HG03103 (cell line): ENCODE measurements at regions not wholly inside any gene's neighbourhood (a gene's known extent, or its start where the extent isn't known, plus 50 kb on each side); places are given as distances from the start of the nearest gene placed in this dataset.

ENCODE experiments used
- ATAC-seq: cut with Tn5 transposase; IDR thresholded peaks from one replicate; pipeline ENCODE4 v1.9.1; 2021; ENCODE audit warnings: low read depth; ENCODE audit not compliant: unreplicated experiment

DNA sequence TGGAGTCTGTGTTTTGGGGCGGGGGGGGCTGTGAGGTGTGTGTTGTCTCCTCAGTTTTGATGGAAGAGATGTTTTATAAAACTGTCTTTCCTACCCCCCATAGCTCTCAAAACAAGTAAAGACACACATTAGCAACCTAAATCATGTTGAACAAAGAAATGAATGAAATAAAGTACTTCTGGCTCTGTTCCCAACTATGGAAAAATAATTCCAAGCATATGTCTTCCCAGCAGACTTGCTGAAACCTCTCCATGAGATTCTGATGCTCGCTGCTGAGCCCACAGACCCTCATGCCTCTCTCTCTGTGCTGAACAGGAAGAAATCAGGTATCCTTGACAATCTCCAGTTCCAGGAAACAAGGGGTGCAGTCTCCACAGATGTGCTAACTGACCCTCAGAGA is 226.7 kb upstream of the KLHL29 start:
- no peak for ATAC-seq

DNA sequence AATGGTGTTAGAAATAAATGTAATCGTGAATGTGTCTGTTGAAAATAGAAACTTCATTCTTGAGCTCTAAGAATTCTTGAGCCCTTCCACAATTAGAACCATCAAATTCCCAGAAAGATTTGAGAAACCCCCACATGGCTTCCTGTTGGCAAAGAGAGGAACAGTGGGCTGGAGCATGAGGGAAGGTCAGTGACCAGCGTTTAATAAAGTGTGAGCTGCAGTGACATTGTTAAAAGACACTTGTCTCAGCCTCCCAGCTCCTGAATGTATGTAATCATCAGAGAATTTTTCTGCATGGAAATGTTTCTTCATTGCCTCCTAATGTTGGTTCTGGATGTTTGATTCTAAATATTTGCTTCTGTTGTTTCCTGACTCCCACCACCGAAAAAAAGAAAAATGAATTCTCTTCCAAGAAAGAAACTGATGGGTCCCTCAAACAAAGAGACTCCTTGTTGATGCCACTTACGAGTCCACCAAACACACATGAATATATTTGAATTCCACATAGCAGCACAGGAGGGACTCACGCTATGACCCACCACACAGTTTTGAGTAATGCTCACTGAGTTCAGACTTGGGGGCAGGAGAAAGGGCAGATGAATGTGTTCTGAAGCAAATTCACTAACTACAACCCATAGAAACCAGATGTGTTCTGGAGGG is 225.1 kb upstream of the KLHL29 start:
- no peak for ATAC-seq

DNA sequence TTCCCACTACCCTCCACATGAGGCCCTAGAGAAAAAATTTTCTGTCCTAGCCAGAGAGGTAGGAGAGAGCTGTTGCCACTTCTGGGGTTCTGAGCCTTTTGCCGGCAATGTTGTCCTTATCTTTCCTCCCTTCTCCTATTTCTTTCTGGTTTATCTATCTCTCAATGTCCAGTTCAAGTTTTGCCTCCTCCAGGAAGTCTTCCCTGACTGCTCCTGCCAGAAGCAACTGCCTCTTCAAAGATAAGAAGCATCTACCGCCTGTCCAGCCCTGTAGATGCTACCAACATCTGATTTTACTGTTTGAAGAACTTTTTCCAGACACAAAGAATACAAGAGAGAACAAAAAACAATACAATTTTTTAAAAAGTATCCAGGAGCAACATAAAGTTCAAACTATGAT is 220.8 kb upstream of the KLHL29 start:
- ATAC-seq, result no peak

DNA sequence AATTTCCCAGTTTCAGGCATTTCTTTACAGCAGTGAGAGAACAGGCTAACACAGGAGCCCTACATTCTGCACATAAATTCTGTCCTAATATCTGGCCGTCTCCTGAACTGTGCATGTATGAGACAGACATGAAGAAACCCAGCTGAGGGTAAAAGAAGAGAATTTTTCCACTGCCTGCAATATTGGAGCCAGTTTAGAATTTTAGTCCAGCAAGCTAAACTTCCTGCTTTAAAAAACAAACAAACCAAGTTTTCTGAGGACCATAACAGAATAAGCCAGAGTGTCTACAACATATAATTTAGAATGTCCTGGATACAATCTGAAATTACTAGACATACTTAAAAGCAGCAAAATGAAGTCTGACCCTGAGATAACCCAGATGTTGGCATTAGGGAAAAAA is 215.1 kb upstream of the KLHL29 start:
- no peak for ATAC-seq

DNA sequence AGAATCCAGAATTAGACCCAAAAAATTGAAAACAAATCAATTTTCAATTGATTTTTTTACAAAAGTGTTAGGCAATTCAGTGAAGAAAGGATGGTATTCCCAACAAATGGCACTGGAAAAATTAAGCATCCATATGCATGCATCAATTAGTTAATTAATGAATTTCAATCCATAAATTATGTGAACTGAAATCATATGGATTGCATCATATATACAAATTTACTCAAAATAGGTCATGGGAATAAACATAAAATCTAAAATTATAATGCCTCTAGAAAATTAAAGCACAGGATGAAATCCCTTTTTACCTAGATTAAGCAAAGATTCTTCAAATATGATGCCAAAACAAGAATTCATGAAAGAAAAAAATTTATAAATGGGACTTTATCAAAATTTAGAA is 213.9 kb upstream of the KLHL29 start:
- no peak for ATAC-seq

DNA sequence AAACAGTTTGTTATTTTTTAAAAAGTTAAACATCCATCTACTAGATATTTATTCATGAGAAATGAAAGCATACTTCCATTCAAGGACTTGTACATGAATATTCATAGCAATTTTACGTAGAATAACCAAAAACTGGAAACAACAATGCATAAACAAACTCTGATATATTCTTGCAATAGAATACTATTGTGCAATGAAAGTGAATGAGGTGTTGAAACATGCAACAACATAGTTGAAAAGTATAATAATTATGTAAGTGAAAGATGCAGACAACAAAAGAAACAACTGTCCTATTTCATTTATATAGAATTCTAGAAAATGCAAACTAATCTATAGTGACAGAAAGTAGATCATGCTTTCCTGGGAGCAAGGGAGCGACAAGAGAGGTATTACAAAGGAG is 206.6 kb upstream of the KLHL29 start:
- ATAC-seq, result no peak

DNA sequence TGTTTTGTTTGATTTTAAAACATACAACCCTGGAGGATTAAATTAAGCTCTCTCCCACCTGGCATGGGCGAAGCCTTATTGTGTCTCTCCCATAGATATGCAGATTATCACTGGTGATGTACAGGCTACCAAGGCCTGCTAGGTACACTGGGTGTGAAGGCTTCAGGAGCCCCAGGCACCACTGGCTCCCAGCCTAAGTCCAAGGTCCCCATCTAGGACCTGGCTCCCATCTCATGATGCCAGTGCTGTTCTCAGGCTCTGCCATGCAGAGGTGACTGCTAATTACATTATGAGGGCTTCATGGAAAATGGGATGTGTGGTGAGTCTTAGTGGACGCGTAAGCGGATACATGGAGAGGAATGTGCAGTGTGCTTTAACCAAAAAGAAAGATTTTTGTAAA is 201.2 kb upstream of the KLHL29 start:
- ATAC-seq, result no peak

DNA sequence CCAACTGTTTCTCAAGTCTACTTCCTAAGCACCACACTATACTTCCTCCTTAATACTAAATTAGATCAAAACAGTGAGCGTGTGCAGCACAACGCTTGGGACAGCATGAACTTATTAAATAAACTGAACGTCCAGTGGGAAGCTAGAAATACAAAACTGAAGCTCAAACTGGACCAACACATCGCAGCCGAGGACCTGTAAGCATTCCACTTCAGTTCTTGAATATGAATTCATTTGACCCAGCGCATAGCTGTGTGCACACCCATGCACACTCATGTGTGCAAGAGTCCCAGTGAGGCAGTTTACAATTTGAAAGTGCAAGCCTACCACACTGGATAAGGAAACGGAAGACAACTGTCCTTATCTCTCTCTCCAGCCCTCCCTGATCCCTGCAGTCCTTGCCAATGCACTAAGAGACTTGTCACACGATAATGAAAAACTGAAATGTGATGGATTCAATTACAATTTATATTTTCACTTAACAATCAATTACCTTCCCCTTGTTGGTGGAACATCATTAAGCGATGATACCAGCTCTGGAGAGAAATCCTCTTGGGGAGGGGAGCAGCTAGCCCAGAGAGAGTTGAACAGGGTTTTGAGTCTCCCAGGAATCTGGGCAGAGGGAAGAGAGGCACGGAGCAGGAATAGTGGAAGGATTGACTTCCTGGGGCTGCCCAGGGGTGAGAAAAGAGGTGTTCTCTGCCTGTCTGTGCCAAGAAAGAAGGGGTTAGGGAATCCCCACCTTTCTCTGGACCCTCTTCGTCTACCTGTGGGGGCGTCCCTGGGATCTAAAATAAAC is 186.5 kb upstream of the KLHL29 start:
- ATAC-seq, result no peak

DNA sequence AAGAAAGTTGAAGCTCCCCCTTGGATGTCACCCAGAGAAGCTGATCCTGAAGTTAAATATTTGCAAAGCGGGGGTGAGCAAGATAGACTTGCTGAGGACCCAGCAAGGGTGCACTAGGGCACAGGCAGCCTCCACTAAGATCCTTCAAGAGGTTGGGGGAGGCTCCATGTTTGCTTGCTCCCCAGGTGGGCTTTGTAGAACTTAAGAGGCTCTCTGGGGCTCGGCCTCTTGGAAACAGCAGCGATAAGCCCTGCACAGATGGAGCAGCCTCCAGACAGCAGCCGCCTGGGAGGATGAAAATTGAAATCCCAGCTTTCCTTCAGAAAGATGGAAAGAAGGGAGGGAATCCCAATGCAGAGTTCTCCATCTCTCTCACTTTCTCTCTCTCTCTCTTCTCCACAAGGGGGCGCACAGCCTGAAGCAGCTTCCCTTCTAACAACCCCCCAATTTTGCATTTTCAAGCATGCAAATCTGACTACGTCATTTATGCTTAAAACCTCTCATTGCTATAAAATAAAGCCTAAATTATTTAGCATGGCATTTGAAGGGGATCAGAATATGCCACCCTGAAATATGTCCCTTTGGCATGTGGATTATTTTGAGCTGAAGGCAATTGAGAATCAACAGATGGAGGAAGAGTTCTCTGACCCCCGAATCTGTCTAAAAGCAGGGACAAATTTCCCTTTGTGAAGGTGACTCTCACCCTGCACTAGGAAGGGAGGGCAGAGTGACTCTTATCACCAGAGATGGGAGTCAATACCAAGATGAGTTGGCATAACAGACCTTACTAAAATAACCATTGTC is 185.7 kb upstream of the KLHL29 start:
- no peak for ATAC-seq

DNA sequence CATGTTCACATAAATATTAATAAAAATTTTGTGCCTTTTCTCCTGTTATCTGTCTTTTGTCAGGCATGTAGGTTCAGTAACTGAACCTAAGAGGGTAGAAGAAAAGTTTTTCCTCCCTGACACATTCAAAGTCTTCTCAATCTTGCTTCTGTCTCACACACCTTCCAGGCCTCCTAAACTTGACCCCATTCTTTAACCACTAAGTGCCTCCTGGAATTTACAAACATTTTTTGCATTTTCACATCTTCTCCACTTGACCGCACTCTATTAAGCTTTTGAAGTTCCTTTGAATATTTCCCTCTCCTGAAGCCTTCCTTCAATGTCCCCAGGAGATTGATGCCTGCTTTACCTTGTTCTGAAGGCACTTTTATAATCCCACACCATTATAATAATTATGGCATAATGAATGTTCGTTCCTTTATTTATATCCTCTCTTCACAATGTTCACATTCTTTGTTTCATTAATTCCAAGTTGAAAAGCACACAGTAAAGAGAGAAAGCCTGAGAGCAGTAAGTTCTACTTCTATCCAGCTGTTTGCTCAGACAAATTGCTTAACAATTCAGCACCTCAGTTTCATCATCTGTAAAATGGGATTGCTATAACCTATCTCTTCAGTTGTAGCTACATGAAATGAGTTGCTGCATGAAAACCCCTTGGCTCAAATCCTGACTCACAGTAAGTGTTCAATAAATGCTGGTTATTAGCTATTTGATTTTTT is 184.8 kb upstream of the KLHL29 start:
- ATAC-seq, result no peak

DNA sequence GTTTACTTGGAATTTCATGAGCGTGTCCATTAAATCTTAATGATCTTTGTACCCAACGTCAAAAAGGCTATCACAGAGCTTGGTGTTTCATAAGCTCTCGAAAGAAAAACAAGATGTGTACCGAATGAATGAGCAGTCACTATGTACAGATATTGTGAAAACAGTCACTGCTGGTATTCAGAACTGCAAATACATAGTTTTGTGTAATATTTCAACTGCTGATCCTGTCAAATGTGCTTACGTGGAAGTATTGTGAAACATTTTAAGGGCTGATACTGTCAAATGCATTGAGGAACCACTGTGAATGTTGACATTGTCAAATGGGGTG is 184.2 kb upstream of the KLHL29 start:
- no peak for ATAC-seq

DNA sequence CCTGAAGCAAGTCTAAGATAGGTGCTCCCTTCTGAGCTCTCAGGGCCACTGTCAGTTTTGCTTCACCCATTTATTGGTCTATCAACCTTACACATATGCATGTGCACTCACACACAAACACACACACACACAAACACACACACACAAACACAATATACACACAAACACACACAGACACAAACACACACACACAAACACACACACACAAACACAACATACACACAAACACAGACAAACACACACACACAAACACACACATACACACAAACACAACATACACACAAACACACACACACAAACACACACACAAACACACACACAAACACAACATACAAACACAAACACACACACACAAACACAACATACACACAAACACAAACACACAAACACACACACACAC is 181.6 kb upstream of the KLHL29 start:
- no peak for ATAC-seq

DNA sequence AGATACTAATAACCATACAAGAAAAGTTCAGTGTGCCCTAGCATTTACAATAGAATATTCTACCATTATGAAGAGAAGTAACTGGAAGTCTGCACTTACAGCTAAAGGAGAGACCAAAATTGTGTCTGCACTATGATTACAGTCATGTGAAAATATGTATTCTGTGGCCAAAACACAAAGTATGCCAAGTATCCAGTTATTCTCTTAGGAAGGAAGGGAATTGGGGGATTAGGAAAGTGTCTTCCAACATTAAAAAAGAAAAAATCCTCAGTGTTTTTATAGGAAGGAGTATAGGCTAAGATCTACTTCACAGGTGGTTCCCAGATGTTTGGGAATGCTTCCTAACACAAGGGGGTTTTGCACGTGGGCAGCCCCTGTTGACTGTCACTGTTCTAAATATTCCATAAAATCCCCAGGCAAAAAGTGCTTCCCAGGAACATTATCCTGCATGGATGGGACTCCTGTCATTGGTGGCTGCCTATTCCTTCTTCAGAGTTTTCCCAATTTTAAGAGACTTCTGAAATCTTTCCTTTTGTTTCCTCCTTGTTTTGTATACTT is 180.2 kb upstream of the KLHL29 start:
- no peak for ATAC-seq

DNA sequence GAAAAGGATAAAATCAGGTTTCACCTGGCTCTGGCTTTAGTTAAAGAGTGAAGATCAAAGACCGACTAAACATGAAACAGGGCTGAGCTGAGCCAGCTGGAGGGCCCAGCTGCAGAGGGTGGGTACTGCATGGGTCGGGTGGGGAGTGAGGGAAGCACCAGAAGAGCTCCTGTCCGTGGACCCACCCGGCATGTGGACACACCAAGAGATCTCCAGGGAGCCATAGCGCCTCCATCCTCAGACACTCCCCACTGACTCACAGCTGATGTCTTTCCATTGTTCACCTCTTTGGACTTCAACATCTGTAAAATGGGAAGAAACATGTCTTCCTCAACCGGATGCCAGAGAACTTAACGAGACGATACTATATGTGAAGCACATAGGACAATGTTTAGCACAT is 178.3 kb upstream of the KLHL29 start:
- ATAC-seq, result no peak

DNA sequence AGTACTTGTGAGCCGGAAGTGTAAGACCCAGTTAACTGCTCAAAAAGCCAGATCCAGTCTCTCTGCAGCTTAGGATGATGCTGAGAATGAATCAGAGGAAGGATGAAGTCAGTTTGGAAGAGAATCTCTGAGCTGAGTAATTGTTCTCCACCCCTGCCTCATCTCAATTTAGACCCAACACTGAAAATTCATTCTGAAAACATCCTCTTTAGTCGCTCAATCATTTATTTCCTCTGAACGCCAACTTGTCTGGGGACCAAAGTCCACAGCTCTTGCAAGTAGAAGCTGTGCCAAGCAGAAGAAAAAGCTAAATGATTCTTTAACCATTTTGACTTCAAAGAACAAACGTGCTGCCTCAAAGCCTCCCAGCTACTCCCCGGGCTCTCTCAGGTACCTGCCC is 177.1 kb upstream of the KLHL29 start:
- ATAC-seq, result no peak

DNA sequence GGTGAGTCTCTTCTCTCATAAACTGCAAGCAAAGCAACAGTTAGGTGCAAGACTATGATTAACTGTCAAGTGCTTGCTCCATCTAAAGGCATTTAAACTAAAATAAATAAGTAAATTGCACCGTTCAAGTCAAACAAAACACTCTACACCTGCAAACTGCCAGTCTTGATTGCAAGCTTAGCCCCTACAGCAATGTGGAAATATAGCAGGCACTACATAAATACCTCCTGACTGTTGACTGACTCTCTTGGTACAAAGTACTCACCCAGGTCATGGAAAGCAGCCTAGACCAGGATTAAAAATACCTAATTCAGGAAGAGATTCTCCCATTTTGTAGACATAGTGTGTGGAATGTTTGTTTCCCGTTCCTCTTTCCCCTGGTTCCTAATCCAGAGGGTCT is 176.6 kb upstream of the KLHL29 start:
- no peak for ATAC-seq

DNA sequence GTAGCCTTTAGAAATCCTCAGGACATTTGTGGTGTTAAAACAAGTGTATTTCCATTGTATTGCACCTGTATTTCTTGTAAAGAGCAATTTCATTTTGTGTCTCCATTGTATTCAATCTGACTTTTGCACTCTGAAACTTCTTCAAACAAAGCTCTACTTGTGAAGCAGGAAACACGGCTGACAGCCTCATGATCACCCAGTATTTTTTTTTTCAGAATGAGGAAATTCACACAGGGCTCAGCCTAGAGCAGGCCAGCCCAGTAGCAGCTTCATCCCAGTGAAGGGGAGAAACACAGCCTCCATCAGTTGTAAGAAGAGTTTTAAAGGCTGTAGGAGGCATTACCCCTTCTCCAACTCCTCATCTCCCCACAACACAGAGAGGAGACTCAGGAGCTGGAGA is 175.9 kb upstream of the KLHL29 start:
- ATAC-seq, result no peak

DNA sequence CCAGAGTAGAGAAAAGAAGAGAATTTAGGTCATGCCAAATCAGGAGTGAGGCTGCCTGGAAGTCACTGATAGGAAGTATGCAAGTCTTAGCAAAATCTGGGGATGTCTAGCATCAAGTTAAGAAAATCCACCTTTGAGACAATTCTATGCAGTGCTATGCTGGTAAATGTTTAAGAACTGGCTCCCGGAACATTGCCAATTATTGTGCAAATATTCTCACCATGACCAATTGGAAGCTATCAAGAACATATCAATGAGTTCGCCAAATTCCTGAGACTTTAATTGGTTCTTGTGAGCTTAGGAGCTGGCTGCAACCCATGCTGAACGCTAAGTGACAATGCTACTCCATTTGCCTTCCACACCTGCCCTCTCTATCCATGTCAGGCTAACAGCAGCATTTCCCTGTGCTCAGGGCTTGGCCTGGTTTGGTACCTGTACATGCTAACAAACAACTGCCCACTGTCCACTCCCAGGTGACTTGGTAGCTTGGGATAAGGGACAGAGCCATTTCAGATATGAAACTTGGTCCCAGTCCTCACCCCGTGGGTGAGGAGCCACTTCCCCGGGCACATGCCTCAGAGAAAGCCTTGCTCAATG is 172.9 kb upstream of the KLHL29 start:
- no peak for ATAC-seq

DNA sequence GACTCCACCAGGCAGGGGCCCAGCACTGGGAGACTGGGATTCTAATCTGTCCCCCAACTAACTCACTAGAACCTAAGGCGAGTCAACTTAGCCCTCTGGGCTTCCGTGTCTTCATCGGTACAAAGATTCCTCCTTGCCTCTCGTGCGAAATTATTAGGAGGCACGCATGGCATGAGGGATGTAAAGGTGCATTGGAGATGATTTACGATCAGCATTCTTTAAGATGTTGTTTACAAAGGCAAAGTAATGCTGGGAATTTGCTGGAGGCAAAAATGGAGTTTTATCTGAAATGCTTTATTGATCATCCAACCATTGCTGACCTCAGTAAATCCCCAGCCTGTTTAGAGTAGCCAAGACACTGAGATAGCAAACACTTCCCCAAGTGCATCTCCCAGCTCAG is 171.8 kb upstream of the KLHL29 start:
- ATAC-seq, result no peak

DNA sequence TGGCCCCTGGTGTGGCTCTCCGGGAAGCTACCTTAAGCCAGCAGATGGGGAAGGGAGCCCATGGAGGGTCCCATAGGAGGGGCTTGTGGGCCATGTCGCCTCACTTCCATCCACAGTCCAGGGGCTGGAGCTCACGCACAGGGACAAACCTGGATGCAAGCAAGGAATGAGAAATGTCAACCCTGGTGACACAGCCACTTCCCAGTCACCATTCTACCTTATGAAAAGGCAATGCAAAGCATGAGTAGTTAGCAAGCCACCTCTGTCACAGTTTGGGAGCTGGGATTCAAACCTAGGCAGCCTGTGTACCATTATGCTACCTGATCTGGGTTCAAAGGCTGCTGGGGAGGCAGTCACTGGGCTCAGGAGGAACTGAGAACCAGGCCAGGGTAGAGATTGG is 170.0 kb upstream of the KLHL29 start:
- ATAC-seq, result no peak
